ENCODE measurements at regions not wholly inside any gene's neighbourhood (a gene's known extent, or its start where the extent isn't known, plus 50 kb on each side); places are given as distances from the start of the nearest gene placed in this dataset.

- TF ChIP-seq, protein P1, sequence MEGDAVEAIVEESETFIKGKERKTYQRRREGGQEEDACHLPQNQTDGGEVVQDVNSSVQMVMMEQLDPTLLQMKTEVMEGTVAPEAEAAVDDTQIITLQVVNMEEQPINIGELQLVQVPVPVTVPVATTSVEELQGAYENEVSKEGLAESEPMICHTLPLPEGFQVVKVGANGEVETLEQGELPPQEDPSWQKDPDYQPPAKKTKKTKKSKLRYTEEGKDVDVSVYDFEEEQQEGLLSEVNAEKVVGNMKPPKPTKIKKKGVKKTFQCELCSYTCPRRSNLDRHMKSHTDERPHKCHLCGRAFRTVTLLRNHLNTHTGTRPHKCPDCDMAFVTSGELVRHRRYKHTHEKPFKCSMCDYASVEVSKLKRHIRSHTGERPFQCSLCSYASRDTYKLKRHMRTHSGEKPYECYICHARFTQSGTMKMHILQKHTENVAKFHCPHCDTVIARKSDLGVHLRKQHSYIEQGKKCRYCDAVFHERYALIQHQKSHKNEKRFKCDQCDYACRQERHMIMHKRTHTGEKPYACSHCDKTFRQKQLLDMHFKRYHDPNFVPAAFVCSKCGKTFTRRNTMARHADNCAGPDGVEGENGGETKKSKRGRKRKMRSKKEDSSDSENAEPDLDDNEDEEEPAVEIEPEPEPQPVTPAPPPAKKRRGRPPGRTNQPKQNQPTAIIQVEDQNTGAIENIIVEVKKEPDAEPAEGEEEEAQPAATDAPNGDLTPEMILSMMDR (IDR thresholded peaks at IDR 0.05), result no peak
- TF ChIP-seq POLR2A (IDR thresholded peaks at IDR 0.05) (no peak), POLR2AphosphoS5 (IDR thresholded peaks at IDR 0.05) (no peak)
Observed at GRCh38 chr22:26904483-26904882, 247.1 kb downstream of the MIAT start.

Data from prostate gland (tissue), 2 donors.